ENCODE measurements at regions not wholly inside any gene's neighbourhood (a gene's known extent, or its start where the extent isn't known, plus 50 kb on each side); places are given as distances from the start of the nearest gene placed in this dataset.
"Not testable (repeated sequence)": the region's sequence is repeated elsewhere in the genome, so short reads cannot be mapped to it uniquely, and the experiment has no call there.

GRCh38 chr5:58300346-58300895 lies 159.5 kb downstream of the PLK2 start:
- no peak for TF ChIP-seq SP1 (IDR thresholded peaks at IDR 0.05)
- TF ChIP-seq TARDBP (IDR thresholded peaks at IDR 0.05): no peak
- no peak for TF ChIP-seq BHLHE40 (IDR thresholded peaks at IDR 0.05; ENCODE audit: borderline replicate concordance)
- TF ChIP-seq PKNOX1 (IDR thresholded peaks at IDR 0.05): no peak
- TF ChIP-seq SUZ12 (IDR thresholded peaks at IDR 0.05): no peak
- no peak for TF ChIP-seq HDGF (IDR thresholded peaks at IDR 0.05; ENCODE audit: borderline replicate concordance)
- no peak for TF ChIP-seq LEF1 (IDR thresholded peaks at IDR 0.05; ENCODE audit: borderline replicate concordance)
- no peak for TF ChIP-seq ELF4 (IDR thresholded peaks at IDR 0.05)
- TF ChIP-seq FOXA1 (IDR thresholded peaks at IDR 0.05): no peak
- TF ChIP-seq L3MBTL2 (conservative IDR thresholded peaks at IDR 0.05): no peak
- TF ChIP-seq FOXK2 (IDR thresholded peaks at IDR 0.05): no peak
- TF ChIP-seq CTBP1 (IDR thresholded peaks at IDR 0.05; ENCODE audit: borderline replicate concordance): no peak
- TF ChIP-seq NFRKB (IDR thresholded peaks at IDR 0.05): no peak
- TF ChIP-seq ZNF384 (IDR thresholded peaks at IDR 0.05): no peak
- no peak for TF ChIP-seq FOXM1 (IDR thresholded peaks at IDR 0.05; ENCODE audit: borderline replicate concordance)
- no peak for TF ChIP-seq ARNT (IDR thresholded peaks at IDR 0.05)
- POLR2A ChIA-PET: no interaction called here
- DNase-seq (ENCODE audit: extremely low spot score): no peak
- CTCF ChIA-PET: no interaction called here

GRCh38 chr5:58299256-58299655 lies 160.6 kb downstream of the PLK2 start:
- TF ChIP-seq FOXA1 (IDR thresholded peaks at IDR 0.05): no peak
- TF ChIP-seq ZNF384 (IDR thresholded peaks at IDR 0.05): no peak
- TF ChIP-seq L3MBTL2 (conservative IDR thresholded peaks at IDR 0.05): no peak
- TF ChIP-seq CTBP1 (IDR thresholded peaks at IDR 0.05; ENCODE audit: borderline replicate concordance): no peak
- TF ChIP-seq NFRKB (IDR thresholded peaks at IDR 0.05): no peak
- no peak for TF ChIP-seq SP1 (IDR thresholded peaks at IDR 0.05)
- no peak for TF ChIP-seq PKNOX1 (IDR thresholded peaks at IDR 0.05)
- ChIA-PET POLR2A (no interaction called here), CTCF (interaction anchor here (0.6 kb wide), 1 partner anchor 992 kb away, joined by 4 read pairs; no protein-coding TSS in a partner anchor)
- DNase-seq (ENCODE audit: extremely low spot score): no peak

GRCh38 chr5:58294598-58295305 lies 165.1 kb downstream of the PLK2 start:
- TF ChIP-seq LEF1 (IDR thresholded peaks at IDR 0.05; ENCODE audit: borderline replicate concordance) (no peak), BHLHE40 (IDR thresholded peaks at IDR 0.05; ENCODE audit: borderline replicate concordance) (no peak), NFRKB (IDR thresholded peaks at IDR 0.05) (no peak), SUZ12 (IDR thresholded peaks at IDR 0.05) (no peak), SP1 (IDR thresholded peaks at IDR 0.05) (no peak), ARNT (IDR thresholded peaks at IDR 0.05) (no peak), TARDBP (IDR thresholded peaks at IDR 0.05) (no peak), L3MBTL2 (conservative IDR thresholded peaks at IDR 0.05) (no peak), HDGF (IDR thresholded peaks at IDR 0.05; ENCODE audit: borderline replicate concordance) (no peak), CTBP1 (IDR thresholded peaks at IDR 0.05; ENCODE audit: borderline replicate concordance) (no peak), PKNOX1 (IDR thresholded peaks at IDR 0.05) (no peak), FOXA1 (IDR thresholded peaks at IDR 0.05) (no peak), ELF4 (IDR thresholded peaks at IDR 0.05) (no peak), ZNF384 (IDR thresholded peaks at IDR 0.05) (no peak)
- no peak for DNase-seq (ENCODE audit: extremely low spot score)
- ChIA-PET CTCF (no interaction called here), POLR2A (no interaction called here)

- CTCF ChIA-PET, POLR2A ChIA-PET: not testable (repeated sequence)
These were observed 171.6 kb downstream of the PLK2 start for GRCh38 chr5:58288275-58288674.

GRCh38 chr5:58286741-58287140 lies 173.1 kb downstream of the PLK2 start:
- POLR2A ChIA-PET: no interaction called here
- CTCF ChIA-PET: no interaction called here
- TF ChIP-seq NFRKB (IDR thresholded peaks at IDR 0.05) (no peak), LEF1 (IDR thresholded peaks at IDR 0.05; ENCODE audit: borderline replicate concordance) (no peak)
- DNase-seq (ENCODE audit: extremely low spot score): no peak

More at GRCh38 chr5:58288275-58288674, 171.6 kb downstream of the PLK2 start:
- not testable (repeated sequence) for DNase-seq (ENCODE audit: extremely low spot score)

- DNase-seq (ENCODE audit: extremely low spot score): no peak
- CTCF ChIA-PET: no interaction called here
- POLR2A ChIA-PET: no interaction called here
- TF ChIP-seq ARNT (IDR thresholded peaks at IDR 0.05) (no peak), SP1 (IDR thresholded peaks at IDR 0.05) (no peak), L3MBTL2 (conservative IDR thresholded peaks at IDR 0.05) (no peak), LEF1 (IDR thresholded peaks at IDR 0.05; ENCODE audit: borderline replicate concordance) (no peak), HDGF (IDR thresholded peaks at IDR 0.05; ENCODE audit: borderline replicate concordance) (no peak), PKNOX1 (IDR thresholded peaks at IDR 0.05) (no peak), FOXM1 (IDR thresholded peaks at IDR 0.05; ENCODE audit: borderline replicate concordance) (no peak), TARDBP (IDR thresholded peaks at IDR 0.05) (no peak), BHLHE40 (IDR thresholded peaks at IDR 0.05; ENCODE audit: borderline replicate concordance) (no peak), SUZ12 (IDR thresholded peaks at IDR 0.05) (no peak), ELF4 (IDR thresholded peaks at IDR 0.05) (no peak), ZNF384 (IDR thresholded peaks at IDR 0.05) (no peak), FOXA1 (IDR thresholded peaks at IDR 0.05) (no peak), CTBP1 (IDR thresholded peaks at IDR 0.05; ENCODE audit: borderline replicate concordance) (no peak), NFRKB (IDR thresholded peaks at IDR 0.05) (no peak), FOXK2 (IDR thresholded peaks at IDR 0.05) (no peak)
These were observed 174.0 kb downstream of the PLK2 start for GRCh38 chr5:58285900-58286299.
